AG10803 (cell line): ENCODE measurements at regions not wholly inside any gene's neighbourhood (a gene's known extent, or its start where the extent isn't known, plus 50 kb on each side); places are given as distances from the start of the nearest gene placed in this dataset.
A peak's percentile ranks its signal among the peaks of the same experiment; 100 is the strongest.

Source experiments
- DNase-seq: peaks from one replicate; pipeline ENCODE4 v3.0.0; 2010; ENCODE audit warnings: low read depth
- H3K4me3 ChIP-seq: 2 replicates; pipeline ENCODE4 v1.5.1; 2011; ENCODE audit warnings: mild to moderate bottlenecking, low read length, control low read depth
- CTCF ChIP-seq: conservative IDR thresholded peaks from 2 replicates; pipeline ENCODE4 v1.5.1; 2011; ENCODE audit warnings: mild to moderate bottlenecking, low read length, control low read depth, inconsistent platforms

DNA sequence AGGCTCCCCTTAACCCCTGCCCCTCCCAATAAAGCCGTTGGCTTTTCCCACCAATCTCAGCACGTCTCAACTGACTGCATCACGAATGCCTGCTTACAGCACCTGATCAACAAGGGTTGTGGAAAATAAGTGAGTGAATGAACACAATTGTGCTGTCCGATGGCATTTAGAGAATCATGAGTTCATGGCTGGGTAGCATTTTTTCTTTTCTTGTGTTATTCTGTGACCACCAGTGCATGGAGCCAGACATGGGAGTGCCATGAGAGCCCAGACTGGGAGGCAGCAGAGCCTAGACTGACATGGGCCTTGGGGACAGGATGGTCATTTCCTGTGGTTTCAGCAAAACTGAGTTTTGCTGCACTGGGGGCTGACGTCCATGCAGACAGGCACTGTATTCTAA lies 254.1 kb upstream of the IGFBP3 start:
- no peak for TF ChIP-seq CTCF
- H3K4me3 ChIP-seq: no peak overlapping the region
- no peak for DNase-seq

DNA sequence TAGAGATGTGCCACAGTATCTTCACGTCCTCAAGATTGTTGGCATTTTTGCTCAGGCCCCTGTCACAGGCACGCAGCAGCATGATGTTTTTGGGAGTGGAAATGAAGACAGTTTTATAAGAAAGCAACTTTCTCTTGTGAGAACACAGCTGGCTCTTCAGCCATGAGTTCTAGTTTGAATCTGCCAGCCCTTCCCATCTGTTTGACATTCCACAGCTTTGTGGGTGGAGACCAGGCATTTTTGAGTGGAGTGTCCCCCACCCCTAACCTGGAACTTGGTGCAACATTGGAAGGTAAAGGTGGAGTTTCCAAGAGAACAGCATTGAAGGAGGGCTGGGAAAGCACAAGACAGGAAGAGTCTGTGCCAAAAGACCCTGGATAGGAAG lies 253.1 kb upstream of the IGFBP3 start:
- DNase-seq: peak; percentile 46
- TF ChIP-seq CTCF: no peak
- no peak overlapping the region for H3K4me3 ChIP-seq

DNA sequence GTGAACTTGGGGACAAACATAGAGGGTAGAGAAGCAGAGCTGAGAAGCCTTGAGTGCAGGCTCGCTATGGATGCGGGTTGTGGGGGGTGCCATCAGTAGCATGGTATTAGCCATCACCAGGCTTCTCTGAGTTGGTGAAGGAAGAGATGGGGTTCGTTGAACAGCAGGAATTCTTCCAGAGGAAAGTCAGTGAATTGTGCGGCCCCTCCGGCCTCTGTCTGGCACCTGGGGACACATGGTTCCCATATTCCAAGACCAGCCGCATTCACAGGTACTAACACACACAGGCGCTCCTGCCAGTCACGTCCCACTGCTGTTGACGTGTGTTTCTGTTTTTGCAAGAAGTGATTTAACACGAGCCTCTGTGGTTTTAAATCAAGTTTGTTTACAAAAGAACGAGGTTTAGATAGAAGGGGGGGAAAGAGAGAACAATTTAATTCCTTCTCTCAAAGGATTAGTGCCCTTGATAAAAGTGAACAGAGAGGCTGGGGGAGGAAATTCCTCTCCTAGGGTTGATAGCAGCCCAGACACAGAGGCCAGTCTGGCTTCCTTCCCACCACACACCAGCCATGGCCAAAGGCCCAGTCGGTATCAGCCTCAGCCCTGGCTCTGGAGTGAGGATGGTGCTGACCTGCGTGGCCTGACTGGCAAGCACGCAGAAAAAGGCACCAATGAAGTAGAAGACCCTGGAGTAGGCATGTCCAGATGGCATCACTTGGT lies 252.6 kb upstream of the IGFBP3 start:
- peak; percentile 41 for DNase-seq
- H3K4me3 ChIP-seq: no peak overlapping the region
- TF ChIP-seq CTCF: no peak

GRCh38 chr7:46170792-46171191 lies 249.7 kb upstream of the IGFBP3 start:
- no peak overlapping the region for H3K4me3 ChIP-seq
- no peak for TF ChIP-seq CTCF
- DNase-seq: no peak

DNA sequence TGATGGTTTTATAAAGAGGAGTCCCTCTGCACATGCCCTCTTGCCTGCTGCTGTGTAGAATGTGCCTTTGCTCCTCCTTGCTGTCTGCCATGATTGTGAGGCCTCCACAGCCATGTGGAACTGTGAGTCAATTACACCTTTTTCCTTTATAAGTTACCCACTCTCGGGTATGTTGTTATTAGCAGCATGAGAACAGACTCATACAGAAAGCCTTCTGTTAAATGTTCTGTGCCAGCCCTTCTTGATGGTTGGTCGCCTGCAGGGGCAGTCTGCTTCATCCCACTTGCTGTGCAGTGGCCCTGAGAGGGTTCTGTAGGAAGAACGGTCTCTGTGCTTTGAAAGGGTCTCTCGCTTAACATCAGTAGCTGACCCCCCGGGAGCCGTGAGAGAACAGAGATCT lies 248.9 kb upstream of the IGFBP3 start:
- no peak for DNase-seq
- no peak for TF ChIP-seq CTCF
- no peak overlapping the region for H3K4me3 ChIP-seq

DNA sequence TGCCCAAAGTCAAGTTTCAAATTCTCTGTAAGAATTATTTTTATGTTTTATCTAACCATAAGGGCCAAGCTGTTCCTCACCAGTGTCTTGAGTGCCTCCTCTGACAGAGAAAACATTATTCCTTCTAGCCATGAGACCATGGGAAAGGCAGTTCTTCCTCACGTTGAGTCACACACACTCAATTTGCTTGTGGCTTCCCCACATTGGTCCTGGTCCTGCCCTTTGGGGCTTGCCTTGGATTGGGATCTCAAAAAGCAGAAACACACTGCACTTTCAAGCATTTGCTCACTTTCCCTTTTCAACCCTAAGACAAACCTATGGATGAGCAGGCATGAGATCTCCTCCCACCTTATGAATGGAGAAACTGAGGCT lies 248.3 kb upstream of the IGFBP3 start:
- no peak overlapping the region for H3K4me3 ChIP-seq
- no peak for TF ChIP-seq CTCF
- no peak for DNase-seq

DNA sequence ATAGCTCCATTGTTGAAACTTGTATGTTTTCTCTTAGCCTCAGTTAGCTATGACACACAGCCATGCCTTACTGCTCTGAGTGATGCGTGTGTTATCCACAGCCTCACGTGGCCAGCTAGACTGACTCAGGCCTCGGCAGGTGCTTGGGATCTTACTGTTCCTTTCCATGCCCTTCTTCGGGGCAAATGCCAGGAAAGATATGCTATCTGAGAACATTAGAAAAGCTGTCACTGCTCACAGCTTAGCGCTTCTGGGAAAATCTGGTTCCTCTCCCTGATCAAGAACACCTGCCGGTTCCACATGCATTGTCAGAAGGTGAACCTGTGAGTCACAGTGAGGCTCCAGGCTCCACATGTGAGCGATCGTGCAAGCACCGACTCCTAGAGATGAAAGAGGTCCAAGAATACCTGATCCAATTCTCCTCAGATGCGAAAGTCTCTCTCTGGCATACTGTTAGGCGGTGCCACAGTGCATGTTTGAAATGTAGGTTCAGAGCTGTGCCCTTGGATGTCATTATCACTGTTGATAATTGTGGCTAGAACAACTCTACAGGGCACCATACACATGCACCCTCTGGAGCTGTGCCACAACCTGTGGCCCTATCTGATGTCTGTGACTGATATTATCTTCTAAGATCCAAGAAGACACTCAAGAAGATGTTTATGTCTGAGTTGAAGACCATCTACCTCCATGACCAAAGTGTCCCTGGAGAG lies 247.8 kb upstream of the IGFBP3 start:
- no peak for TF ChIP-seq CTCF
- DNase-seq: no peak
- H3K4me3 ChIP-seq: no peak overlapping the region
